GM13977 (cell line): ENCODE measurements at regions not wholly inside any gene's neighbourhood (a gene's known extent, or its start where the extent isn't known, plus 50 kb on each side); places are given as distances from the start of the nearest gene placed in this dataset.

Source experiments
- DNase-seq: peaks from one replicate; pipeline ENCODE4 v3.0.0; 2012; ENCODE audit warnings: low spot score
- in situ Hi-C: fragments of 300-500 bp; cut with MboI; formaldehyde crosslinking; loops from one replicate; pipeline ENCODE4 v1.12.0; 2022; ENCODE audit warnings: low sequenced_read_pairs, low pct_unique_long_range_greater_than_20kb, mixed read lengths, inconsistent platforms; ENCODE audit not compliant: unreplicated experiment
- TF ChIP-seq, protein P1 (sequence below): IDR thresholded peaks from 2 replicates; pipeline ENCODE4 v1.5.1; 2012; ENCODE audit warnings: mild to moderate bottlenecking, control low read depth; ENCODE audit not compliant: insufficient read depth; ENCODE audit errors: extremely low read depth, missing control alignments

DNA sequence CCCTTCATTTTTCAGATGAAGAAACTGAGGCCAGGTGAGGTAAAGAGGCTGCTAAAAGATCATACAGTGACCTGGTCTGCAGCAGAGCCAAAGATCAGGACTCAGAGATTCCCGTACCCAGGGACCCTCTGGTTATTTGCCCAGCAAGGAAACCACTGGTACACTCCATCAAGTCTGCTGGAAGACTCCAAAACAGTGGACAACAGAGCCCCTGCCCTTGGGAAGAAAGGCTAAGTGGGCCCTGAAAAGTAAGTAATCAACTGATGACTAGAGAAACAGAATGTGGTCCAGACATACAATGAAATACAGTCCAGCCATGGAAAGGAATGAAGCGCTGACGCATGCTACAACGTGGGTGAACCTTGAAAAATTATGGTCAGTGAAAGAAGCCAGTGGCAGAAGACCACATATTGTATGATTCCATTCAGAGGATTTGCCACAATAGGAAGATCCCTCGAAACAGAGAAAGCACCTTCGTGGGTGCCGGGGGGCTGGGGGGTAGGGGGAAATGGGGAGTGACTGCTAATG is 106.4 kb downstream of the ETS2 start:
- in situ Hi-C loops = no loop called here
- no peak for DNase-seq
- TF ChIP-seq, protein P1, sequence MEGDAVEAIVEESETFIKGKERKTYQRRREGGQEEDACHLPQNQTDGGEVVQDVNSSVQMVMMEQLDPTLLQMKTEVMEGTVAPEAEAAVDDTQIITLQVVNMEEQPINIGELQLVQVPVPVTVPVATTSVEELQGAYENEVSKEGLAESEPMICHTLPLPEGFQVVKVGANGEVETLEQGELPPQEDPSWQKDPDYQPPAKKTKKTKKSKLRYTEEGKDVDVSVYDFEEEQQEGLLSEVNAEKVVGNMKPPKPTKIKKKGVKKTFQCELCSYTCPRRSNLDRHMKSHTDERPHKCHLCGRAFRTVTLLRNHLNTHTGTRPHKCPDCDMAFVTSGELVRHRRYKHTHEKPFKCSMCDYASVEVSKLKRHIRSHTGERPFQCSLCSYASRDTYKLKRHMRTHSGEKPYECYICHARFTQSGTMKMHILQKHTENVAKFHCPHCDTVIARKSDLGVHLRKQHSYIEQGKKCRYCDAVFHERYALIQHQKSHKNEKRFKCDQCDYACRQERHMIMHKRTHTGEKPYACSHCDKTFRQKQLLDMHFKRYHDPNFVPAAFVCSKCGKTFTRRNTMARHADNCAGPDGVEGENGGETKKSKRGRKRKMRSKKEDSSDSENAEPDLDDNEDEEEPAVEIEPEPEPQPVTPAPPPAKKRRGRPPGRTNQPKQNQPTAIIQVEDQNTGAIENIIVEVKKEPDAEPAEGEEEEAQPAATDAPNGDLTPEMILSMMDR = no peak

DNA sequence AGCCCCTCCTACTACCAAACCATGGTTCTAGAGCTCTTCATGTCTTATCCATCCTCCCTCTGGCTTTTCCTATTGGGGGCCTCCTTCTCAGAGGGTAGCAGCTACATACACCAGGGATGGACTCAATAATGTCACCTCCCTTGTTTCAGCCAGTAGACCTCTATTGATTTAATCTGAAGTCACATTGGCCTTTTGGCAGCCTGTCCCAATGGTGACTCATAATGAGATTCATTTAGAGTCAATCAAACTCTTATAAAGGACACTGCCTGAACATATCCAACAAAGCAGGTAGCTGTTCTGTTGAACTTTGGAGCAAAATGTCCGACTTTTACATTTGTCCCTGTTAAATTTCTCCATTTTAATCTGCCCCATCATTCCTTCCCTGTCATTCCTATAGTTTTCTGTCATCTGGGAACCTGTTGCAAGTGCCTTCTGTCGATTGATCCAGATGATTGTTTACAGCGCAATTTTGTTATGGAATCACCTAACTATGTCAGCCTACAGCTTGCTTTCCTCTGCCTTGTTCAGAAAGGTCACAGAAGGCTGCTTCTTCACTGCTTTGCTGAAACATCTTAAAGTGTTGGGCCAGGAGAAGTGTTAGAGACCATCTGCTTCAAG is 105.9 kb downstream of the ETS2 start:
- no peak for DNase-seq
- TF ChIP-seq, protein P1 = no peak
- in situ Hi-C loops = no loop called here

DNA sequence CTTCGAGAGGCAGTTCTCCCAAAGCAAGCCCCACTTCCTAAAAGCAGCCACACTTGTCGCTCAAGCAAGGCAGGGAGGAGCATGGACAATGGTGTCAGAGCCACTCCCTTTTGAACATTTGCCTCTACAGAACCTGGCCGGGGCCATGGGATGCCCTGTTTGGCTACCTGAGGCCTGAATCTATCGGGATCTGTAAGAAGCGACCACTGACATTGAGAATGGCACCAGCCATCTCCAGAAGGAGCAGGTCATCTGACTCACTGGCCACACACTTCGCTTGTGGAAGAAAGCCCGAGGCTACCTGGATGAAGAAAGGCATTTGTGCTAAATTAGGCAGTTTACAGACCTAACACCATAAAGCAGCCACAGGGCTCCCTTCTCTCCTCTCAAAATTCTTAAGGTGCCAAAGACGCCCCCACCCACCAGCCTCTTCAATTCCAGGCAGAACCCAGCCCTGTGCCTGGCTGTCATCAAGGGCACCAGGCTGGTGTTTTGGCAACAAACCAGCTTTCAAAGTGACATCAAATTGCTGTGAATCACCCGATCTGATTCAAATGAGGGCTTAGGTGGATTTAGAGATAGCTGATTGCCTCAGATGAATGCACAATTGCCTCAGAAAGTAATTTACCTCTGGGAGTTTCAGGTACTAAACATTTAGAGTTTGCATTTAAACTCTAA is 104.8 kb downstream of the ETS2 start:
- TF ChIP-seq, protein P1 = no peak
- in situ Hi-C loops = no loop called here
- DNase-seq = no peak

DNA sequence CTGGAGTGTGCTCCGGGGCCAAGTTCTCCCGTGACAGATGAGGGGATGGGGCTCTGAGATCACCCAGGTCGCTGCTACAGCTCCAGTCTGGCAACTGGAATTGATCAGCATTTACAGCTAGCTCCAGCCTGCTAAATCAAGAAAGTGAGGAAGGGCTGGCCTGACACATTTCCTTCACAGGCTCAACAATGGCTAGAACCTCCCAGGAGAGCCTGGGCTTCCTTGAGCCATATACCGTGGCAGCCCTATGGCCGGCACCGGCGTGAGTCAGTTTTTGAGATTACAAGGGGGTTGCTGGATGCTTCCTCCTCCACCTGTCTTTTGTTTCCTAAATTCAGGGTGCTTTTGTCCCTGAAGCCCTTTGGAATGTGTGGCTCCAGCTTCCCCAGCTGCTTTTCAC is 104.2 kb downstream of the ETS2 start:
- TF ChIP-seq, protein P1 = no peak
- no peak for DNase-seq
- in situ Hi-C loops = no loop called here

DNA sequence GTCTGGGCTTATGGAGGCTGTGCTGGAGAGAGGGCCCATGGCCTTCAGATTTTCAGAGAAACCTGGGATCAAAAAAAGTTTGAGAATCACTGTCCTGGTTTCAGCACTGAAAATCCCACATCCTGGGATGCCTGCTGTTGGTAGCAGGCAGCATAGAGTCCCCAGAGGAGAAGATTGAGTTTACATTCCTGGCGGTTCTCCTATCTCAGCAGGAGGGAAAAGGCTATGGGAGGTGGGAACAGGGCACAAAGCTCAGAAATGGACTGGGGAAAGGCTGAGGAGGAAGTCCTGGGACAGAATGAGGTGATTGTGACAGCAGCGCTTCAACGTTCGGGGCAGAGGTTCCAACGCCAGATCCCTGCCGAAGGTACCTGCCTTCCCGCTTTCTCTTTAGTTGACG is 103.4 kb downstream of the ETS2 start:
- in situ Hi-C loops = no loop called here
- TF ChIP-seq, protein P1 = no peak
- DNase-seq = no peak

DNA sequence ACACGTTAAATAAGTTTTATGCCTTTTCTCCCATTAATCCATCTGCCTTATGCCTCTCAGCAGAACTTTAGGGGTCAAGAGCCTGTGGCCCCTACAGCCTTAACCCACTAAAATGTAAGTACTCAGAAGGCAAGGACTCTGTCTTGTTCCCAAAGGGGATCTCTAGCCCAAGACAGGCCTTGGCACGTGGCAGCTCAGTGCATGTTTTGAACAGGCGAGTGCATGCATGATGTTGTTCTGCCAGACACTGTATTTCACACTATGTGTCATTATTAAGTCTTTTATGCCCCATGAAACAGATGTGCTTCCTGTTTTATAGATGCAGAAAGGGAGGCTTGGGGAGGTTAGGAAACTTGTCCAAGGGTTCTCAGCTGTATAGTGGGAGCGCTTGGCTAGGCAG is 102.8 kb downstream of the ETS2 start:
- TF ChIP-seq, protein P1 = no peak
- in situ Hi-C loops = no loop called here
- no peak for DNase-seq
